H1 (cell line): ENCODE measurements at regions not wholly inside any gene's neighbourhood (a gene's known extent, or its start where the extent isn't known, plus 50 kb on each side); places are given as distances from the start of the nearest gene placed in this dataset.

Experiments used
- BACH1 ChIP-seq: IDR thresholded peaks from 2 replicates; pipeline ENCODE4 v1.6.1; 2012; ENCODE audit warnings: low read length, improper control_type of control experiment
- KDM4A ChIP-seq: IDR thresholded peaks from one replicate; pipeline ENCODE4 v1.7.1; 2012; ENCODE audit warnings: low read depth, mild to moderate bottlenecking, moderate library complexity, low read length, inconsistent platforms; ENCODE audit not compliant: severe bottlenecking
- PHF8 ChIP-seq: fragments of 200-600 bp; sonication (generic); conservative IDR thresholded peaks from 2 replicates; pipeline ENCODE4 v1.7.1; 2012; ENCODE audit warnings: low read depth, mild to moderate bottlenecking, inconsistent platforms, low read length, moderate library complexity
- RXRA ChIP-seq: IDR thresholded peaks from 2 replicates; pipeline ENCODE4 v1.6.1; 2011; ENCODE audit warnings: low read depth, mild to moderate bottlenecking, low read length, moderate library complexity; ENCODE audit not compliant: insufficient read depth

DNA sequence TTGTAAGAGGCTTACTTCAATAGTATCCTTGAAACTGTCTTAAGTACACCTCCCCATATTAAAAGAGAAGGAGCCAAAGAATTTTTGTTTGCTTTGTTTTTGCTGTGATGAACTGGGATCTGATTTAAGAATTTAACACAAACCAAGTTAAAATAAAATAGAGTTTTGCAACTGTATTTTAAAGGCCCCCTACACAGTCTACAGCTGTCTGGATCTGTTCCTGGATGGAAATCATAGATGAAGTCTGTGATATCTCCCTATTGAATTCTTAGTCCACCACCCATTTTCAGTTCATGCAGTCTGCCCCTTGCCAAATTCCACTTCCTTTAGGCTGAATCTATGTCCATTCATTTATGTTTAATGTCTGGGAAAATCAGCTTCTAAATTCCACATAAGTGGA is 169.8 kb upstream of the MEOX2 start (continued):
- no peak for TF ChIP-seq RXRA
- no peak for TF ChIP-seq PHF8
- TF ChIP-seq KDM4A = no peak
- no peak for TF ChIP-seq BACH1
